ENCODE measurements at regions not wholly inside any gene's neighbourhood (a gene's known extent, or its start where the extent isn't known, plus 50 kb on each side); places are given as distances from the start of the nearest gene placed in this dataset.

GRCh38 chr9:82273121-82273520 lies 284.5 kb downstream of the SPATA31D1 start:
- Histone ChIP-seq H3K9ac (ENCODE audit: low read length) (no peak overlapping the region), H3K27ac (ENCODE audit: low read depth, low read length) (no peak overlapping the region), H3K27me3 (ENCODE audit: low read length) (no peaks in the 10 kb centered on the region), H3F3A (ENCODE audit: insufficient read depth) (no peaks in the 10 kb centered on the region), H4K20me1 (ENCODE audit: low read depth, low read length) (no peaks in the 10 kb centered on the region), H2AFZ (ENCODE audit: low read depth, low read length, severe bottlenecking) (no peak overlapping the region), H3K79me2 (ENCODE audit: insufficient read depth, low read length) (no peaks in the 10 kb centered on the region), H3K9me3 (ENCODE audit: insufficient read depth, low read length) (no peaks in the 10 kb centered on the region), H3K9me2 (replicated peaks; ENCODE audit: insufficient read depth, low read length) (no peaks in the 10 kb centered on the region), H3K4me3 (ENCODE audit: insufficient read depth, low read length, poor library complexity, severe bottlenecking) (no peak overlapping the region), H3K4me2 (ENCODE audit: low read depth, low read length, poor library complexity, severe bottlenecking) (no peak overlapping the region), H3K36me3 (ENCODE audit: low read length) (no peaks in the 10 kb centered on the region)
- TF ChIP-seq CTCF (IDR thresholded peaks at IDR 0.05; ENCODE audit: insufficient read depth, low read length, poor library complexity, severe bottlenecking) (no peak), EZH2phosphoT487 (conservative IDR thresholded peaks at IDR 0.05; ENCODE audit: low read length) (no peak)

DNA sequence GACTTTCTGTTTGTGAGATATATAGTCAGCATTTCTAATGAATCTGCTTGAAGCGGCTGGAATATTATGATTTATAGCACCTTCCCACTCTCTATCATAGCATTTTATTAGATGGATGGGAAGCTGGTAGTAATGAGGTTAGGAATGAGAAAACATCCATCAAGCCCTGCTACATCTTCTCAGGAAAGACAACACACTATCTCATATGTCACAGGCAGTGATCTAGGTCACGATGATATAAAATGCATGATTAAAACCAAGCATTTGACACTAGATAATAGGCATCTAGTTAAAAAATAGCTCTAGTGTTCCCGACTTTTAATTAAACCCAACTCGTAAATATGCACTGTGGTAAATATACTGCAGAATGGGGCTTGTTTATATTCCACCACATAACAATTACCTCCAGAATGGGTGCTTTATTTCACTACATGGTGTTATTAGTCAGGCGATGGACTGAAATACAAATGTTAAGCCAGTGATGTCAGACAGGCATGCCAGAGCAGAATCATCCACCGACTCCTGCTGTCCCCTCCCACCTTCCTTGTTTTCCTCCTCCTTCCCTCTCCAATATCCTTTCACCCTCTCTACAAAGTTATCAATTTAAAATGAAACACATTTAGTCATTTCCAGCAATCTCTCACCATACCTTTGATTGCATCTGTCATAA lies 286.8 kb downstream of the SPATA31D1 start:
- no peak overlapping the region for H2AFZ ChIP-seq (ENCODE audit: low read depth, low read length, severe bottlenecking)
- no peak overlapping the region for H3K4me3 ChIP-seq (ENCODE audit: insufficient read depth, low read length, poor library complexity, severe bottlenecking)
- H3K27me3 ChIP-seq (ENCODE audit: low read length) = no peaks in the 10 kb centered on the region
- H3K9ac ChIP-seq (ENCODE audit: low read length) = no peak overlapping the region
- TF ChIP-seq CTCF (IDR thresholded peaks at IDR 0.05; ENCODE audit: insufficient read depth, low read length, poor library complexity, severe bottlenecking) (no peak), EZH2phosphoT487 (conservative IDR thresholded peaks at IDR 0.05; ENCODE audit: low read length) (no peak)
- H3K79me2 ChIP-seq (ENCODE audit: insufficient read depth, low read length) = no peaks in the 10 kb centered on the region
- no peaks in the 10 kb centered on the region for H3K9me2 ChIP-seq (replicated peaks; ENCODE audit: insufficient read depth, low read length)
- H3K4me2 ChIP-seq (ENCODE audit: low read depth, low read length, poor library complexity, severe bottlenecking) = no peak overlapping the region
- H3K9me3 ChIP-seq (ENCODE audit: insufficient read depth, low read length) = no peaks in the 10 kb centered on the region
- H4K20me1 ChIP-seq (ENCODE audit: low read depth, low read length) = no peaks in the 10 kb centered on the region
- H3K27ac ChIP-seq (ENCODE audit: low read depth, low read length) = no peak overlapping the region
- no peaks in the 10 kb centered on the region for H3K36me3 ChIP-seq (ENCODE audit: low read length)
- H3F3A ChIP-seq (ENCODE audit: insufficient read depth) = no peaks in the 10 kb centered on the region

GRCh38 chr9:82281066-82281465 lies 292.5 kb downstream of the SPATA31D1 start:
- Histone ChIP-seq H3K4me2 (ENCODE audit: low read depth, low read length, poor library complexity, severe bottlenecking) (no peak overlapping the region), H4K20me1 (ENCODE audit: low read depth, low read length) (no peaks in the 10 kb centered on the region), H3K79me2 (ENCODE audit: insufficient read depth, low read length) (no peaks in the 10 kb centered on the region), H2AFZ (ENCODE audit: low read depth, low read length, severe bottlenecking) (no peak overlapping the region), H3K4me3 (ENCODE audit: insufficient read depth, low read length, poor library complexity, severe bottlenecking) (no peak overlapping the region), H3K9me2 (replicated peaks; ENCODE audit: insufficient read depth, low read length) (no peaks in the 10 kb centered on the region), H3K9ac (ENCODE audit: low read length) (no peak overlapping the region), H3K9me3 (ENCODE audit: insufficient read depth, low read length) (no peaks in the 10 kb centered on the region), H3K36me3 (ENCODE audit: low read length) (no peaks in the 10 kb centered on the region), H3K27ac (ENCODE audit: low read depth, low read length) (no peak overlapping the region), H3F3A (ENCODE audit: insufficient read depth) (no peaks in the 10 kb centered on the region), H3K27me3 (ENCODE audit: low read length) (no peaks in the 10 kb centered on the region)
- TF ChIP-seq CTCF (IDR thresholded peaks at IDR 0.05; ENCODE audit: insufficient read depth, low read length, poor library complexity, severe bottlenecking) (no peak), EZH2phosphoT487 (conservative IDR thresholded peaks at IDR 0.05; ENCODE audit: low read length) (no peak)
